ENCODE measurements at regions not wholly inside any gene's neighbourhood (a gene's known extent, or its start where the extent isn't known, plus 50 kb on each side); places are given as distances from the start of the nearest gene placed in this dataset.

DNA sequence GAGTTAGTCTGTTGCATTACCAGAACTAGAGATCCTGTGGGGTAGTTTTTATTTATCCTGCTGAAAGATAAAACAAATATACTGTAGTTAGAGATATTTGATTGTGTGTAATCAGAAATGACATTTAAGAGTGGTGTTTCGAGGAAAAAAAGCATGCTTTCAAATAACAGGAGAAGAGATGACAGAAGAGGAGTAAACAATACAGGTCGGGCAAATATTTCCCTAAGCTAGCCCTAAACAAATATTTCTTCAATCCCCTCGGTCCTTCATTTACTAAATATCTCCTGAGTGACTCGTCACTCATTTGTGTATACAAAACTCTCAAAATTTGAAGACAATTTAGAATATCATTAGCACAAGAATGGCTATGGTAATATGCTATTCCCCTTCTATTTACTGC, 219.7 kb upstream of the FERD3L start:
- TF ChIP-seq, protein P1, sequence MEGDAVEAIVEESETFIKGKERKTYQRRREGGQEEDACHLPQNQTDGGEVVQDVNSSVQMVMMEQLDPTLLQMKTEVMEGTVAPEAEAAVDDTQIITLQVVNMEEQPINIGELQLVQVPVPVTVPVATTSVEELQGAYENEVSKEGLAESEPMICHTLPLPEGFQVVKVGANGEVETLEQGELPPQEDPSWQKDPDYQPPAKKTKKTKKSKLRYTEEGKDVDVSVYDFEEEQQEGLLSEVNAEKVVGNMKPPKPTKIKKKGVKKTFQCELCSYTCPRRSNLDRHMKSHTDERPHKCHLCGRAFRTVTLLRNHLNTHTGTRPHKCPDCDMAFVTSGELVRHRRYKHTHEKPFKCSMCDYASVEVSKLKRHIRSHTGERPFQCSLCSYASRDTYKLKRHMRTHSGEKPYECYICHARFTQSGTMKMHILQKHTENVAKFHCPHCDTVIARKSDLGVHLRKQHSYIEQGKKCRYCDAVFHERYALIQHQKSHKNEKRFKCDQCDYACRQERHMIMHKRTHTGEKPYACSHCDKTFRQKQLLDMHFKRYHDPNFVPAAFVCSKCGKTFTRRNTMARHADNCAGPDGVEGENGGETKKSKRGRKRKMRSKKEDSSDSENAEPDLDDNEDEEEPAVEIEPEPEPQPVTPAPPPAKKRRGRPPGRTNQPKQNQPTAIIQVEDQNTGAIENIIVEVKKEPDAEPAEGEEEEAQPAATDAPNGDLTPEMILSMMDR (IDR thresholded peaks at IDR 0.05), result no peak
- no peak for TF ChIP-seq EZH2 (IDR thresholded peaks at IDR 0.05)
- no peak for TF ChIP-seq EZH2phosphoT487 (IDR thresholded peaks at IDR 0.05)
